Ishikawa (cell line): ENCODE measurements at regions not wholly inside any gene's neighbourhood (a gene's known extent, or its start where the extent isn't known, plus 50 kb on each side); places are given as distances from the start of the nearest gene placed in this dataset.

Source experiments
- CEBPB ChIP-seq: IDR thresholded peaks from 2 replicates; pipeline ENCODE4 v1.6.1; 2012
- CREB1 ChIP-seq: IDR thresholded peaks from 2 replicates; pipeline ENCODE4 v1.6.1; 2012; ENCODE audit warnings: low read depth
- EGR1 ChIP-seq: IDR thresholded peaks from 2 replicates; pipeline ENCODE4 v1.6.1; 2012
- EP300 ChIP-seq: IDR thresholded peaks from 2 replicates; pipeline ENCODE4 v1.6.1; 2012; ENCODE audit warnings: borderline replicate concordance
- MAX ChIP-seq: IDR thresholded peaks from 2 replicates; pipeline ENCODE4 v1.6.1; 2012
- RAD21 ChIP-seq: IDR thresholded peaks from 2 replicates; pipeline ENCODE4 v1.6.1; 2012; ENCODE audit warnings: low read depth
- REST ChIP-seq: IDR thresholded peaks from 2 replicates; pipeline ENCODE4 v1.6.1; 2012; ENCODE audit warnings: low read depth, mild to moderate bottlenecking
- TAF1 ChIP-seq: IDR thresholded peaks from 2 replicates; pipeline ENCODE4 v1.6.1; 2012; ENCODE audit warnings: low read depth, mild to moderate bottlenecking
- TCF12 ChIP-seq: IDR thresholded peaks from 2 replicates; pipeline ENCODE4 v1.6.1; 2012; ENCODE audit warnings: low read depth
- TEAD4 ChIP-seq: IDR thresholded peaks from 2 replicates; pipeline ENCODE4 v1.6.1; 2012
- ZBTB7A ChIP-seq: IDR thresholded peaks from 2 replicates; pipeline ENCODE4 v1.6.1; 2012; ENCODE audit warnings: low read depth

- TF ChIP-seq EP300 (no peak), TAF1 (no peak), REST (no peak), CEBPB (no peak), MAX (no peak), RAD21 (no peak), TCF12 (no peak), ZBTB7A (no peak), CREB1 (no peak), EGR1 (no peak), TEAD4 (no peak)
Observed at GRCh38 chr1:23636009-23636408, 55.6 kb upstream of the RPL11 start.
